ENCODE measurements at regions not wholly inside any gene's neighbourhood (a gene's known extent, or its start where the extent isn't known, plus 50 kb on each side); places are given as distances from the start of the nearest gene placed in this dataset.

DNA sequence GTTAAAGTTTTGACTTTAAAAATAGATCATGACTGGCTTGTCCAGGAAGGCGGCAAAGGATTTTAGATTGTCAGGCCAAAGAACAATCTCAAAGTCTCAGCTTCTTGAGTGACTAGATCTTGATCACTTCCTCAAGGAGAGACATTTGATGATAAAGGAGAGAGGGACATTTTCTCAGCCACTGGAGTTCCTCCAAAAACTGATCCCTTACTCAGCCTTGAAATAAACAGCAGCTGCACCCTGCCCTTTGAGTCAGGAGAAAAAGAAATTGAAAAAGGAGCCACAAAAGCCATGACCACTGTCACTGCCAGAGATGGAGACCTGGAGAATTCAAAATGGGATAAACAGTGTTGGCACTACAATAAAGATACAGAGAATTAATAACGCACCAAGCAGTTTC lies 288.4 kb upstream of the PRMT6 start:
- Histone ChIP-seq H3K79me2 (ENCODE audit: low read length) (no peaks in the 10 kb centered on the region), H3K27ac (ENCODE audit: low read length) (no peak overlapping the region), H3K9me2 (replicated peaks; ENCODE audit: insufficient read depth, low read length) (no peaks in the 10 kb centered on the region), H3K27me3 (ENCODE audit: low read length) (no peaks in the 10 kb centered on the region), H2AFZ (ENCODE audit: low read length) (no peak overlapping the region), H3K9me3 (ENCODE audit: low read length) (peaks cover 20% of the 10 kb centered on the region), H3K4me2 (ENCODE audit: low read depth, low read length, poor library complexity, severe bottlenecking) (no peak overlapping the region), H3K9ac (ENCODE audit: low read length) (no peak overlapping the region), H3K36me3 (ENCODE audit: insufficient read depth, low read length) (no peaks in the 10 kb centered on the region), H3K4me1 (ENCODE audit: low read length) (no peaks in the 10 kb centered on the region), H3K4me3 (ENCODE audit: low read length) (no peak overlapping the region), H4K20me1 (ENCODE audit: insufficient read depth, low read depth, low read length) (no peaks in the 10 kb centered on the region)
- DNase-seq = no peak

- no peak for DNase-seq
- H3K4me3 ChIP-seq (ENCODE audit: low read length) = no peak overlapping the region
These were observed 288.0 kb upstream of the PRMT6 start for GRCh38 chr1:106768501-106768900.

DNA sequence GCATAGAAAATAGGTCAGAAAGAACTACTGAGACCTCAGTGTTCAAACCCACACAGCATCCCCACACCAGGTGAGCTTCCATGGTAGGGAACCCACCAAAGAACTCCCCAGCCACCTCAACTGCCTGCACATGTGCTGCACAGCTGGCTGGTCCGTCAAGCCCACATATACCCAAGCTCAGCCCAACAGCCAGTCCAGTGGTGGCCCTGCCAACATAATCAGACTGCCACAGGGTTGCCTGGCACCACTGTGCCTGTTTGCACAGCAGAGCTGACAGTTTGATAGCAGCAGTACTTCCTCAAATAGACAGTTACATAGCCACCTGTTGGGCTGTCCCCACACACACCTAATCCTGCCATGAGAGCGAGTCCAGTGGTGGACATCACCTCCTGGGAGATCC lies 283.3 kb upstream of the PRMT6 start:
- no peaks in the 10 kb centered on the region for H3K79me2 ChIP-seq (ENCODE audit: low read length)
- no peaks in the 10 kb centered on the region for H3K4me1 ChIP-seq (ENCODE audit: low read length)
- no peak for DNase-seq
- H3K9me2 ChIP-seq (replicated peaks; ENCODE audit: insufficient read depth, low read length) = no peaks in the 10 kb centered on the region
- H3K9ac ChIP-seq (ENCODE audit: low read length) = no peak overlapping the region
- no peak overlapping the region for H3K4me2 ChIP-seq (ENCODE audit: low read depth, low read length, poor library complexity, severe bottlenecking)
- peaks cover 38% of the 10 kb centered on the region for H3K9me3 ChIP-seq (ENCODE audit: low read length)
- no peaks in the 10 kb centered on the region for H3K36me3 ChIP-seq (ENCODE audit: insufficient read depth, low read length)
- no peak overlapping the region for H2AFZ ChIP-seq (ENCODE audit: low read length)
- no peak overlapping the region for H3K4me3 ChIP-seq (ENCODE audit: low read length)
- H3K27me3 ChIP-seq (ENCODE audit: low read length) = no peaks in the 10 kb centered on the region
- H4K20me1 ChIP-seq (ENCODE audit: insufficient read depth, low read depth, low read length) = no peaks in the 10 kb centered on the region
- H3K27ac ChIP-seq (ENCODE audit: low read length) = no peak overlapping the region

More at GRCh38 chr1:106768501-106768900, 288.0 kb upstream of the PRMT6 start:
- Histone ChIP-seq H3K27ac (ENCODE audit: low read length) (no peak overlapping the region), H4K20me1 (ENCODE audit: insufficient read depth, low read depth, low read length) (no peaks in the 10 kb centered on the region), H3K9ac (ENCODE audit: low read length) (no peak overlapping the region), H3K27me3 (ENCODE audit: low read length) (no peaks in the 10 kb centered on the region), H3K36me3 (ENCODE audit: insufficient read depth, low read length) (no peaks in the 10 kb centered on the region), H3K4me2 (ENCODE audit: low read depth, low read length, poor library complexity, severe bottlenecking) (no peak overlapping the region), H3K9me3 (ENCODE audit: low read length) (peaks cover 25% of the 10 kb centered on the region), H2AFZ (ENCODE audit: low read length) (no peak overlapping the region), H3K9me2 (replicated peaks; ENCODE audit: insufficient read depth, low read length) (no peaks in the 10 kb centered on the region), H3K79me2 (ENCODE audit: low read length) (no peaks in the 10 kb centered on the region), H3K4me1 (ENCODE audit: low read length) (no peaks in the 10 kb centered on the region)

DNA sequence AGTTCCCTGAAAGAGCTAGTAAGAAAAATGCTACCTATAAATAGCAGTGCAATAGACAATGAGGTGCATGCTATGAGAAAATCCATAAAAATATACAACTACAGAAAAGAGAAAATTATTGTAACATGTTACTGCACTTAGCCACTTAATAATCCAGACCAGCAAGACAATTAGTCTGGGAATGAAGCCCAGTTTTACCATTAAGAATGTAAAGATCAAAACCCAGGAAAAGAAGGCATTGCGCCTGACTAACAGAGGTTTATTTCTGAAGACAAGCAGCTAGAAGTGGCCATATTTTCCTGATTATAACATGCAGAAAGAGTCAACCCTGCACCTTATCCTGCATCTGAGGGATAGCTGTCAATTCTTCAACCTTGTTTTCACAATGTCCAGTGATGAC lies 276.4 kb upstream of the PRMT6 start:
- Histone ChIP-seq H3K79me2 (ENCODE audit: low read length) (no peaks in the 10 kb centered on the region), H2AFZ (ENCODE audit: low read length) (no peak overlapping the region), H3K9me3 (ENCODE audit: low read length) (peaks cover 17% of the 10 kb centered on the region; the same call in 1 of the 2 replicates), H3K4me1 (ENCODE audit: low read length) (no peaks in the 10 kb centered on the region), H4K20me1 (ENCODE audit: insufficient read depth, low read depth, low read length) (no peaks in the 10 kb centered on the region), H3K27ac (ENCODE audit: low read length) (no peak overlapping the region), H3K36me3 (ENCODE audit: insufficient read depth, low read length) (no peaks in the 10 kb centered on the region), H3K9ac (ENCODE audit: low read length) (no peak overlapping the region), H3K4me2 (ENCODE audit: low read depth, low read length, poor library complexity, severe bottlenecking) (no peak overlapping the region), H3K4me3 (ENCODE audit: low read length) (no peak overlapping the region), H3K9me2 (replicated peaks; ENCODE audit: insufficient read depth, low read length) (no peaks in the 10 kb centered on the region), H3K27me3 (ENCODE audit: low read length) (no peaks in the 10 kb centered on the region)
- no peak for DNase-seq

- no peak overlapping the region for H3K27ac ChIP-seq (ENCODE audit: low read length)
- no peak overlapping the region for H2AFZ ChIP-seq (ENCODE audit: low read length)
- H4K20me1 ChIP-seq (ENCODE audit: insufficient read depth, low read depth, low read length) = no peaks in the 10 kb centered on the region
- DNase-seq = no peak
- H3K9me2 ChIP-seq (replicated peaks; ENCODE audit: insufficient read depth, low read length) = no peaks in the 10 kb centered on the region; the same call in 1 of the 2 replicates
- no peak overlapping the region for H3K4me2 ChIP-seq (ENCODE audit: low read depth, low read length, poor library complexity, severe bottlenecking)
- H3K79me2 ChIP-seq (ENCODE audit: low read length) = no peaks in the 10 kb centered on the region
- H3K27me3 ChIP-seq (ENCODE audit: low read length) = no peaks in the 10 kb centered on the region
- H3K9me3 ChIP-seq (ENCODE audit: low read length) = peaks cover 17% of the 10 kb centered on the region; the same call in 1 of the 2 replicates
- no peak overlapping the region for H3K4me3 ChIP-seq (ENCODE audit: low read length)
- no peaks in the 10 kb centered on the region for H3K4me1 ChIP-seq (ENCODE audit: low read length)
- no peak overlapping the region for H3K9ac ChIP-seq (ENCODE audit: low read length)
- H3K36me3 ChIP-seq (ENCODE audit: insufficient read depth, low read length) = no peaks in the 10 kb centered on the region
These were observed 275.5 kb upstream of the PRMT6 start for GRCh38 chr1:106780806-106781569.

GRCh38 chr1:106785176-106785575 lies 271.3 kb upstream of the PRMT6 start:
- H3K36me3 ChIP-seq (ENCODE audit: insufficient read depth, low read length) = no peaks in the 10 kb centered on the region
- H3K27me3 ChIP-seq (ENCODE audit: low read length) = no peaks in the 10 kb centered on the region
- no peak overlapping the region for H3K27ac ChIP-seq (ENCODE audit: low read length)
- peaks cover 7% of the 10 kb centered on the region; the same call in 1 of the 2 replicates for H3K9me3 ChIP-seq (ENCODE audit: low read length)
- no peak overlapping the region for H3K9ac ChIP-seq (ENCODE audit: low read length)
- no peak overlapping the region for H3K4me2 ChIP-seq (ENCODE audit: low read depth, low read length, poor library complexity, severe bottlenecking)
- no peaks in the 10 kb centered on the region for H3K4me1 ChIP-seq (ENCODE audit: low read length)
- no peaks in the 10 kb centered on the region for H3K79me2 ChIP-seq (ENCODE audit: low read length)
- DNase-seq = no peak
- no peaks in the 10 kb centered on the region for H4K20me1 ChIP-seq (ENCODE audit: insufficient read depth, low read depth, low read length)
- no peak overlapping the region for H2AFZ ChIP-seq (ENCODE audit: low read length)
- H3K4me3 ChIP-seq (ENCODE audit: low read length) = no peak overlapping the region
- no peaks in the 10 kb centered on the region; the same call in 1 of the 2 replicates for H3K9me2 ChIP-seq (replicated peaks; ENCODE audit: insufficient read depth, low read length)

- Histone ChIP-seq H4K20me1 (ENCODE audit: insufficient read depth, low read depth, low read length) (no peaks in the 10 kb centered on the region), H3K4me3 (ENCODE audit: low read length) (no peak overlapping the region), H3K9ac (ENCODE audit: low read length) (no peak overlapping the region), H3K9me2 (replicated peaks; ENCODE audit: insufficient read depth, low read length) (no peaks in the 10 kb centered on the region; the same call in 1 of the 2 replicates), H3K27me3 (ENCODE audit: low read length) (no peaks in the 10 kb centered on the region), H3K27ac (ENCODE audit: low read length) (no peak overlapping the region), H3K4me2 (ENCODE audit: low read depth, low read length, poor library complexity, severe bottlenecking) (no peak overlapping the region), H3K4me1 (ENCODE audit: low read length) (no peaks in the 10 kb centered on the region), H3K79me2 (ENCODE audit: low read length) (no peaks in the 10 kb centered on the region), H3K36me3 (ENCODE audit: insufficient read depth, low read length) (no peaks in the 10 kb centered on the region), H2AFZ (ENCODE audit: low read length) (no peak overlapping the region), H3K9me3 (ENCODE audit: low read length) (peaks cover 3% of the 10 kb centered on the region; the same call in 1 of the 2 replicates)
- DNase-seq = no peak
These were observed 269.0 kb upstream of the PRMT6 start for GRCh38 chr1:106787520-106787919.

DNA sequence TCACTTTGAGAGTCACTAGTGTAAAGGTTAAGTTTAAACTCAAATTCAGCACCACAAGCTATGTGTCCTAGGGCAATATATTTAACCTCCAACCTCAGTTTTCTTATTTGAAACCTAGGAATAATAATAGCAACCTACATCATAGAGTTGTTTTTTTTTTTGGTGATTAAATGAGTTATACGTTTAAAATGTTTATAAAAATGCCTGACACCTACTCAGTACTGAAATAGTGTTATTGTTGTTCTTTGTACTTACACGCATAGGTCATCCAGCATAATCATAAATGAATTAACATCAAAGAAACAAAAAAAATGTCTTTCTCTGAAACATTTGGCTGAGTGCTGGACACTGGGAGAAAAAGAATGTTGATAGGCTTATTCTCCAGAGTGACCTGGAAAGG lies 266.8 kb upstream of the PRMT6 start:
- Histone ChIP-seq H2AFZ (ENCODE audit: low read length) (no peak overlapping the region), H3K9me3 (ENCODE audit: low read length) (peaks cover 3% of the 10 kb centered on the region; the same call in 1 of the 2 replicates), H3K4me1 (ENCODE audit: low read length) (no peaks in the 10 kb centered on the region), H3K79me2 (ENCODE audit: low read length) (no peaks in the 10 kb centered on the region), H3K36me3 (ENCODE audit: insufficient read depth, low read length) (no peaks in the 10 kb centered on the region), H3K4me2 (ENCODE audit: low read depth, low read length, poor library complexity, severe bottlenecking) (no peak overlapping the region), H4K20me1 (ENCODE audit: insufficient read depth, low read depth, low read length) (no peaks in the 10 kb centered on the region), H3K27ac (ENCODE audit: low read length) (no peak overlapping the region), H3K4me3 (ENCODE audit: low read length) (no peak overlapping the region), H3K9me2 (replicated peaks; ENCODE audit: insufficient read depth, low read length) (no peaks in the 10 kb centered on the region; the same call in 1 of the 2 replicates), H3K9ac (ENCODE audit: low read length) (no peak overlapping the region), H3K27me3 (ENCODE audit: low read length) (no peaks in the 10 kb centered on the region)
- no peak for DNase-seq

All from Karpas-422 (cell line).